ENCODE measurements at regions not wholly inside any gene's neighbourhood (a gene's known extent, or its start where the extent isn't known, plus 50 kb on each side); places are given as distances from the start of the nearest gene placed in this dataset.

DNA sequence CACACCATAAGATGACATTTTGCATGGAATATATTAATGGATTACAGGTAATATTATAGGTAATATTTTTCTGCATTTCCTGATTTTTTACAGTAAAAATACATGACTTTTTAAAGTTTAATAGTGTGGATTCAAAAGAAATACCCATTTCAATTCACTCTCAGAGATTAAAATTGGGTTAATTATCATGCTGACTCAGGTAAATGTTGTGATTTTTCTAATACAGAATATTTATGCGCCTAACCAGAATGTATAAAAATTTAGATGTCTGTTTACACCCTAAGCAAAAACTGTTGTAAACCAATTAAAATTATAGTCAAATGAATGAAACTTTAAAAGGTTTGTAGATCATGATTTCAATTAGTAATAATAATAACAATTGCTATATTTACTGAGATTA is 117.2 kb upstream of the FLRT2 start:
- DNase-seq = no peak

DNA sequence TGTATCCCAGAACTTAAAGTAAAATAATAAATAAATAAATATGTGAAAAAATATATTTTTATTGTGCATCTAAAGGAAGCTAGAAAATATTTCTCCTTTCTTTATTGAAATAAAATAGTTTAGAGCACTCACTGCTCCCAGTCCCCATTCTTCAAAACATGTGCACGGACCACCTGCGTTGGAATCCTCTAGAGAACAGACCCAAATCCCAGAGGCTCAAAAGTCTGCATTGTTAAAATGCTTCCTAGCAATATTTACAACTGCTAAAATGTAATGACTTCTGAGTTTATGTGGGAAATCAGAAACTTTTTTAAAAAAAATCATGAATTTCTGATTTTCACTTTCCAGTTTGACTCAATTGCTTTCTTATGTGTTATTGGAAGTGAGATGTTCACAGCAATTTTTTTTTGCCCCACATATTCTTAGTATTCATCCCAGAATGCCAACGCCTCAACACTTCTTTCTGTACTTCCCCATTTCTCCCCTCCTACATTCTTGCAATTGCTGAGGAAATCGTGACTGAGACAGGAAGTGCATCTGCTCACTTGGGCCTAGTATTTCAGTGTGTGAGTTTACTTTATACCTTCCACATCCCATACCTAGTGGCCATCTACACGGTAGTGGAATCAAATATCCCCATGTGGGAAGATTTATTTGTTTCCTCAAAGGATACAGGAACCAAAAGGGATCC is 116.0 kb upstream of the FLRT2 start:
- no peak for DNase-seq

DNA sequence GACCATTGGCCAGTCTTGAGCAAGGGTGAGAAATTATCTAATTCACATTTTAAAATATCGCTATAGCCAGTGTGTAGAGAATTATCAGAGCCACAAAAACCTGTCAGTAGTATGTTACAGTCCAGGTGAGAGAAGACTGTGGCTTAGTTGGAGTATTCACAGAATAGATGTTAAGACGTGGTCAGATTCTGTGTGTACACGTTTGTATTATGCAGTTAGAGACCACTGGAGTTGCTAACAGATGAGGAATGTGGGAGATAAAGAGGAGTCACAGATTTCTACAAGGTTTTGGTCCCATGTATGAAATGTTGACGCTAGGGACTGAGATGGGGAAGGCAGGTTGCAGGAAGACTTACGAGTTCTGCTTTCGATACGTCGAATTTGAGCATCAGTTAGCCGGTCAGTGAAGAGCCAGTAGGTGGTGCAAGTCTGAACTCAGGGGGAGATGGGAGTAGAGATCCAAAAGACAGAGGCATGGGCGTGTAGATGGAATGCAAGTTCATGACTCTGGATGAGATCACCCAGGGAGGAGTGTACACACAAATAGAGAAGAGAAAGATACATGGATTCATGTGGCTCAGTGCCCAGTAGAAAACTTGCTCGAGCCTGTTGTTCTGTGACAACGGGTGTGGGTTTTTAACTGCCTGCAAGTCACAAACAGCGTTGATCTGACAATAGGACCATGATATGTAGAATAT is 114.8 kb upstream of the FLRT2 start:
- no peak for DNase-seq

DNA sequence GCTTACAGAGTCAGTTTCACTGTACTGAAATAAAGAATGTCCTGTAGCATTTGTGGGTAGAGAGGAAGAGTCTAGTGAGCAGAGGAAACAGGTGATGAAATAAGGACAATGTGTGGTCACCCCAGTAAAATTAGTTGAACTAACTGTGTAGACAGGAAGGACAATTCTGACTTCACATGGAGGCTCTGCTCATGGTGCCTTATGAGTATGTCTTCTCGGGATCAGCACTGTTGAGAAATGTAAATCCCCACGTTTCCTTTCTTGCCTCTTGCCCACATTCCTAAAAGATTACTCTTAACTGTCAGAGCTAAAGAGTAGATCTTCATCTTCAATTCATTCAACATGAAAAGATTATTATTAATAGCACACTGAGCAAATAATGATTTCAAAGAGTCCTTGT is 113.2 kb upstream of the FLRT2 start:
- no peak for DNase-seq

DNA sequence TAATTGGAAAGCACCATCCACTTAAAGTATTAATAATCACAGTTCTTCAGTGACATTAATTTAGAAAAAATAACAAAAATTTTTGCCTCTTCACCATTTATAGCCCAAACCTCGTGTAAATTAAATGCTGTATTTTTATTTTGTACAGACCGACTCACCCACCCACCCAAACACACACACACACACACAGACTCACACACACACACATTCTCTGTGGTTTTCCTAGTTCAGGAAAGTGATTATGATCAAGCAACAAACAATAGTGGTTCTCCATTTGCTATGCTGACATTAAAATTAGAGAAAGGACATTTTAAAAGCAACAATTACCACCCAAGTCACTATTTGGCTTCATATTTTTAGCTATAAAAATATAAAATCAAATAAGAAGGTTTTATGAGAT is 112.5 kb upstream of the FLRT2 start:
- no peak for DNase-seq

DNA sequence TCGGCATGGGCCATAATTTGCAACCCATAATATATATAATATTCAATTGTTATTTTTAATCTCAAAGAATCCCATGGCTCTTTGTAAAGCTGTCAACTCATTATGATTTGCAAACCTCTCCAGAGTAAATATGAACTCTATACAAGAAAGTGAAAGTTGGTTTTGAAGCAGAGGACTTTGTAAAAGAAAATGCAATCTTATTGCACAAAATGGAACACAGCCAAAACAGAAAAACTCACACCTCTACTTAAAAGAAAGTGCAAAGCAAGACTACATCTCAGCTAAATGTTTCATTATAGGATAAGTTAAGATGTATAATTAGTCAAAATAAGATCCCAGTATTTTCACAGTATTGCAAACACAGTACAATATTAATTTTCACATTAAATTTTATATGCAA is 111.2 kb upstream of the FLRT2 start:
- DNase-seq = no peak

DNA sequence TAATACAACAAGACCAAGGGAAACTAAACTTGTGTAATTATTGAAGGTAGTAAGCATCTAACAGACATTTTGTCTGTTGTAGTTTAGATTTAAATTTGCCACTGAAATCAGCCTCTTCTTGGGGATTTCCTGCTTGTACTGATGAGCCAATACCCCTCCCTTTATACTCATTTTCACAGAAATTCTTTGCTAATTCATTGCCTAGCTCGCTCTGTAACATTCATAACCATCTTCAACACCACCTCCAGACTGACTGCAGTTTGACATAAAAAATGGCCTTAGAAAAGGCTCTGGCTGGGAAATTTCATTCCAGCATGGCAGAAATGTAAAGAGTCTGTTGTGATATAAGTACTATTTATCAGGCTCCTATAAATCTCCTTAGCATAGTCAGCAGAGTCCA is 109.7 kb upstream of the FLRT2 start:
- DNase-seq = no peak

DNA sequence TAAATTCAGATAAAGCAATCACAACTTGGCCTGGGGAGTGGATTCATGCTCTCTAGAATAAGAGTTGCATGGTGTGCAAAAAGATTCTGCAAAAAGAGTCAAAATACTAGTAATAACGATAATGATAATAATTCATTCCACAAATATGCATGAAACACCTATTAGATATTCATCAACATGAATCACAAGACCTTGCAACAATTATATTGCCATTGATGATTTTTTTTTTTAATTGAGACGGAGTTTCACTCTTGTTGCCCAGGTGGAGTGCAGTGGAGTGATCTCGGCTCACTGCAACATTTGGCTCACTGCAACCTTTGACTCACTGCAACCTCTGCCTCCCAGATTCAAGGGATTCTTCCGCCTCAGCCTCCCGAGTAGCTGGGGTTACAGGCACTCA is 109.2 kb upstream of the FLRT2 start:
- DNase-seq = no peak

DNA sequence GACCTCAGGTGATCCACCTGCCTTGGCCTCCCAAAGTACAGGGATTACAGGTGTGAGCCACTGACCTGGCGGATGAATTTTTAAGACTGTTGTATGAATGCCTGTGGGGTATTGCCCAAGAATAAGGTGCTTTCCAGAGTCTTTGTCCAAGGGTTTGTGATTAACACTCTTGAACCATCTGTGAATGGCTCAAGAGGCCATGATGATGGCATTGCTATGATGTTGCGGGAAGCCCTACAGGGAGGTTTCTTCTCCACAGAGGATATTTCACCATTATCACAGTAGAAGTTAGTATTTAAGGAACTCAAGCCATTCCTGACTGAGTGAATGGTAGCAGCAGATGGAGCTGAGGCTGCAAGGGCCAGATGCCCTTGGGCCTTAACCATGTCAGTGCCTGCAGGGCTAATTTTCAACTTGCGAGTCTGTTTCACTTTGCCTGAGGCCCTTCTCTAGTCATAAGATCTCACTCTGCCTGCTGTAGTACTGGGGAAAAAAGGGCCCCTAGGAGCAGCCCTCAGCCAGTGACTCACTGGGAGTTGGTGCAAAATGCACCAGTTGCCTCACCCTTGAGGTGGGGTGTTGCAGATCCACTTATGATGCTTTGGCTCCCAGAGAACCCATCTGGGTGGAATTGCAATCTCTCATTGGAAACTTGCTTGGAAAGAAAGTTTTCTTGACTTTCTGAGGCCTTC is 108.6 kb upstream of the FLRT2 start:
- DNase-seq = no peak

DNA sequence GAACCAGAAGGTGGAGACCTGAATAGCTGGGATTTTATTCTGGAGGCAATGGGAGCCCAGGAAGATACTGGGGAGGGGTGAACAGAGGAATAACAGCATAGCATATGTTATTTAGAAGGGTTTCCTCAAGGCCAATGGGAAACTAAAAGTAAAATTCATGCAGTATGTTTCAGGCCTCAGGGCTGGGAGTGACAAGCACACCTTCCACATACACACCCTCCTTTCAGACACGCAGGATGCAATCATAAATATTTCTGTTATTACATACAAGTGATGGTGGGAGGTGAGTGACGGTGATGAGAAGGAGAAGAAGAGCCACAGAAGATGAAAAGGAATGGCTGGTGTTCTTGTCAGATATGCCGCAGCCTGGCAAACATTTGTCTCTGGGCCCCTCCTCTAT is 106.1 kb upstream of the FLRT2 start:
- no peak for DNase-seq

DNA sequence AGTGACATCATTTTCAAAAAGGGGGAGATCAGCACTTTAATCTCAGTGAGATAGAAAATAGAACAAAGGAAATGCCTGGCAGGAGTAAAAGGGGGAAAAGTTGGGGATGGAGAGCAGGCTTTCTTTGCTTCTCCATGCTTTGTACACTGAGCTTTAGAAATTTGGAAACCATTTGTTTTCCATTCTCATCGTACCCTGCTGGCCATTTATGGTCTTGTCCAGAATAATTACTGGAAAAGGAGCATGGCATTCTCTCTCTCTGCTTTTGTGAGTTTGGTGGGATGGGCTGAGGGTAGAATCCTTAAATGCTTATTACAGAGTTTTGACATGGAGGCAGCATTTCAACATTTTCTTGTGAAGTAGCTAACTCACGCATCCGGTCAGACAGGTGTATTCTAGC is 104.4 kb upstream of the FLRT2 start:
- DNase-seq = no peak

DNA sequence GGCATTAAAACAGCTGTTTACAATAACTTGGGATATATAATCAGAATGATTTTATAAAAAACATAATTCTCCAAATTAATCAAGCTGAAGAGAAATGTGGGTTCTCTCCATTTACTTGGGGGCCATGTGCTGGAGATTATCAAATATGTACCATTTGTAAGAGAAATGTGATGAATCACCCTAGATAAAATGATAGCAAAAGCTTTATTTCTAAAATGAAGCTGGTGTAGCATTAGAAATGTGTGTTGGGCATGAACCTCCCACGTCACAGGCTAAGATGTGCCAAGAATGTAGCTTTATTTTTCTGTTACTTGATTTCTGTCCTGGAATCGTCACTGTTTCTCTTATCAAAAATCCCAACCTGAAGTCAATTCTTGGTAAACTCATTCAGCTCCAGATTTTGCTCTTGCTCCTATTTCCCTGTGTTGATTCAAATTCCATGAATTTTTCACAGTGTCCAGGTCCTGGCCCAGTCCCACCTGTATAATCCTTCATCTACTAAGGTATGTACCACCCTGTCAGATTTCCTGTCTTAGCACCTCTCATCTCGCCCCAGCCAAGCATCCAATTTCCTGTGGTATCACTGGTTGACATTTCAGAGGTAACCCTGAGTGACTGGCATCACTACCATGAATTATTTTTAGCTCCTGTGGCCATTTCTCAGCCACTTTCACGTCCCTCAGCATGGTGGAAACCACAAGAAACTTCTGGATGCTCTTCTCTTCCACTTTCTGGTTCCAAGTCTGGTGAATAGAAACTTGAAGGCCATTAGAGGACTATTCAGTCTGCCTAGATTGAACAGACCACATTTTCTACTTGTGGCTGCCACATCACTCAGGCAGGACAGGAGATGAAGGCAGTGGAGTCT is 103.6 kb upstream of the FLRT2 start:
- DNase-seq = no peak

DNA sequence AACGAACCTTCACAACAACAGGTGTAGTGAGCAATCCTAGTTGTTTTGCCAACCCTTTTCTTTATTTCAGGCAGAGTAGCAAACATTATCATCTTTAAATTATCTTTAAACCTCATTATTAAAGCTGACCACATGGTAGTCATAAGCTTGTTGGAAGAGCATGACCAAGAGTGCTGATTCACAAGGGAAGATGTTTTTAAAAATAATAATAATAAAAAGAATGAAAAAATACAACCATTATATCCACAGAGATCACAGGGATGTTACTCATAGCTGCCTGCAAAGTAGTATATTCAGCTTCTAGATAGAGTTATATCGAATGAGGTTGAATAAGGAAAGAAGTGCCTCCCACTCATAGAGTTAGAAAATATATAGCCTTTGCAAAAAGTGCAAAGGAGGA is 101.0 kb upstream of the FLRT2 start:
- no peak for DNase-seq

DNA sequence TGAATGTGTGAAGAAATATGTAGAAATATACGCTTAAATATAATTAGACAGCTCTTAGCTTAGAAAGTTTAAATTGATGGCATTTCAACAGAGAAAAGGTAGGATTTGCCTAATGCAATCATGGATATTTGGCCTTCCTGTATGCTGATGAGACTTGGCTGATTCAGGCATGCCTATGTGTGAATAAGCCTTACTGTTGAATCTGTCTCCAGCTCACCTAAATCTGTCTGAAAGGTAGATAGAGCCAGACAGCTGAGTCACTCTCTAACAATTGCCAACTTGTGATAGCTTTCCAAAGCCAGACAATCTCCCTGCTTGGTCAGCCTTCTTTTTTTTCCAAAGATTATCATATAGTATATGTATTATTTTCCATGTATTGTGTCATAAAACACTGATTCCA is 92.8 kb upstream of the FLRT2 start:
- no peak for DNase-seq

DNA sequence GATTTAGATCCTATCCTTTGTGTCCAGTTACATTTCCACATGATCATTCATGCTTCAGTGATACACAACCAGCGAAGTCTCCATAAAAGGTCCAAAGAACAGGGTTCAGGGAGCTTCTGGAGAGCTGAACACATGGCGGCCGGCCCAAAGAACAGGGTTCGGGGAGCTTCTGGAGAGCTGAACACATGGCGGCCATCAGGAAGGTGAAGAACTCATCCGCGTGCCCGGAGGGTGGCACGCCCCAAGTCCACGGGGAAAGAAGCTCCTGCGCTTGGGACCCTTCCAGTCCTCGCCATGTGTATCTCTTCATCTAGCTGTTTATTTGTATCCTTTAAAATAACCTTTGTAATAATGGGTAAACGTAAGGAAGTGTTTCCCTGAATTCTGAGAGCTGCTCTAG is 91.9 kb upstream of the FLRT2 start:
- no peak for DNase-seq

DNA sequence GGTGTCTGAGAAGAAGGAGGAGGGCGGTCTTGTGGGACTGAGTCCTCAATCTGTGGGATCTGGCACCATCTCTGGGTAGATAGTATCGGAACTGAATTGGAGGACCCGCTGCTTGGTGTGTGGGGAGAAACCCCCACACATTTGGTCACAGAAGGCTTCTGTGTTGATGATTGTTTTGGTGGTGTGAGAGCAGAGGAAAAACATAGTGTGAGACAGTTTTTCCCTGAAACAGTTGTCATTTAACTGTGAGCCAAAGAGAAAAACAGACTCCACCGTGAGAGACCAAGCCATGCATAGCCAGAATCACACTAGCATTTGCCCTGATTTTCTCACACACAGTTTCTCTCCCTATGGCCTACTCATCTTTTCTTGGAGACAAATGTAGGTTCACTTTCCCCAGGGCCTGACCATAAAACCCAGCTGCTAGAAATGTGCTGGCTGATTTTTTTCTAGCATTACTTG is 91.4 kb upstream of the FLRT2 start:
- DNase-seq = no peak

DNA sequence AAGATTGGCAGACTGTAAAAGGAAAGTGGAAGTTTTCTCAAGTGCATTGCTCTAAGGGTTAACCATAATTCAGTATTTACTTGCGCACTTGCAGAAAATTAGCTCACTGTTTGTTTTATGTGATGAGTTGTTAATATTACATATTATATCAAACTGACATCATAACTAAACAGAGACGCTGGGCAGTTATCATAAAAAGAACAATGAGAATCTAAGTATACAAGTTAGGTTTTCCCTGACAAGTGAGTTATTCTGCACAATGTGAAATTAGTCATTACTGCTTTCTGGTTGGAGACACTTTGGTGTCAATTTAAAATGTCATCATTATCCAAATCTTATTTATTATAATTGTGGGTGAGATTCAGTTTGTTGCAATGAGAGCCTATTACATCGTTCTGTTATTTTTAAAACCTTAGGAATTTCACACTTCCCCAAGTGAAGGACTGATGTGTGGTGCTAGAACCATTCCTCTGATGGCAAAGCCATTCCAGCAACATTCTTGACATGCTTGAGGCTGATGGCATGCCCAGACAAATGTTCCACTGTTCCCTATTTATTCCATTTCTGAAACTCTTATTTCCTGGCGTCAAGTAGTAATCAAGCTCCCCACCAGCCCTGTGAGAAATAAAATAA is 90.1 kb upstream of the FLRT2 start:
- no peak for DNase-seq

DNA sequence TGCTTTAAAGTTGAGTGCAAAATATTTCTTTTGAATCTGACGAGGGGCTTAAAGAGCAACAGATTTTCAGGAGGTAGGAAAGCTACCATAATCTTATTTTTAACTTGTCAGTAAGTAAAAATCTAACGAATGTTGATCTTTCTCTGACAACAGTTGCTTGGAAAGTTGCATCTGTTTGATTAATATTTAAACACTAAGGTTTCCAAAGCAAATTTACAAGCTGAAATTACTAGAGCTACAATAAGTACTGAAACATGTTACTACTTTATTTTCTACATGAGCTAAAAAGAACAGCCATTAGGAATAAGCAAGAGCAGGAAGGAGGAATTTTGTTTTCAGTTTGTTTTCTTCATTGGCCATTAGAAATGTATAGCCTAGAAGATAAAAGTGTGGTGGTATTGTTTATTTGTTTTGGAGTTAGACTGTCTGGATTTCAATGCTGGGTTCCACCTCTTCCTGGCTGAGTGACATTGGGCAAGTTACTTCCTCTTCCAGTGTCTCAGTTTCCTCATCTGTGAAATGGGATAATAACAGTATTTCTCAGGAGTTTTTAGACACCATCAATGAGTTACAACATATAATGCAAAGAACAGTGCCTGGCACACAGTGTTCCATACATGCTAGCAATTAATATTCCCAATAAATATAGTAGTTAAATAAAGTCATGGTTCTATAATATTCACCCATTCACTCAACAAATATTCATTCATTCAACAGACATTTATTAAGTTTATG is 87.9 kb upstream of the FLRT2 start:
- DNase-seq = no peak

DNA sequence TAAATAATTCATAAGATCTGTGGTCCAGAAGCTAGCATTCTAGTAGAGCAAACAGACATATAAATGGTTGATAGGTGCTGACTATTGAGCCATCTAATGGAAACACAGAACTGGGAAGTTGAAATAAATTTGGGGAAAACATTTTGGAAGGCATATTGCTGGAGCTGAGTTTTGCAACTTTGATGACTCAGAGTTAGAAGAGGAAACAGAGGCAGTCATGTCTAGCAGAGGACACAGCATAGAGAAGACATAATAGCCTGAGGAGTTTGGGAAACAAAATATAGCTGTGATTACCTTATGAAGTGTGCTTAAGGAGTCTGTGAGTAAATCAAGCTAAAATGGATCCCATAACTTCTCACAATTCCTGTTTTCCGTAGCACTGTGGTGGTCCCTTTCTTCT is 86.9 kb upstream of the FLRT2 start:
- DNase-seq = no peak

DNA sequence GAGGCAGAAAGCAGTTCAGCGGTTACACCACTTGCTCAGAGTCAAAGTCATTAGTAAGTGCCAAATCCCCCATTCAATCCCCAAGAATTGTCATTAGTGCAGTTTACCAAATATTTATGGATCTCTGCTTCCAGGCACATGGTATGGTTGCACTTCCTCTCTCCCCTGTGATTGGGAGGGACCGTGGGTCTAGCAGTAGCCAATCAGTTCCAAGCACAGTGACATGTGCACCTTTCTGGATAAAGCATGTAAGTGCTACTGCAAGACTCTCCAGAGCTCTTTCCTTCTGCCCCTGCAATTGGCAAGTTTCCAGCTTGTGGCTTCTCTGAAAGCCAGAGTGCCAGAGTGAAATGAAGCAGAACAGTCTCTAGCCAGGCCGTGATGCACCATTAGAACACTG is 85.3 kb upstream of the FLRT2 start:
- DNase-seq = no peak

DNA sequence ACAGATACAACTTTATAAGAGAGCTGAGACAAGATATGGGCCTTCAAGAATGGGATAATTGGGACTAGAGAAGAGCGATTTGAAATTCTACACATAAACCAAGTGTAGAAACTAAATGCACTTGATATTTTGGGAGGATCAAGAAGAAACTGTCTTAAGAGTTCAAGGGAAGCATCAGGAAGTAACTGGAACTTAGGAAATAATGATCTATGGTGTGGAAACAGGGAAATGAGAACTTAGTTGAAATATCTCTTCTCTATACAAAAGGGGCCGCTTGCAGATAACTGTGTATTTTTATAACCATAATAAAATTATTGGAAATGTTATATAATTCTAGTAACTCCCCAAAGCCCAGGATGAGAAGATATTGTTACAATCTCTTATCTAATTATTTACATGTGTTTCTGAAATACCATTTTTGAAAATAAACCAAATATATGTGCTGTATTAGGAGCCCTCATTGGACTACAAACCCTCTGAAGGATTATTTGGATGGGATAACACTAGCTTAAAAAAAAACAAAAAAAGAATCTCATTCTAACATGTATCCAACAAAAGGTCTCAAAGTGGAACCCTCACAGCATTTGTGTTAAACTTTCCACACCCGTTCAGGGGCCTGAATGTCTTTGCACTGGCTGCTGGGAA is 84.7 kb upstream of the FLRT2 start:
- no peak for DNase-seq

DNA sequence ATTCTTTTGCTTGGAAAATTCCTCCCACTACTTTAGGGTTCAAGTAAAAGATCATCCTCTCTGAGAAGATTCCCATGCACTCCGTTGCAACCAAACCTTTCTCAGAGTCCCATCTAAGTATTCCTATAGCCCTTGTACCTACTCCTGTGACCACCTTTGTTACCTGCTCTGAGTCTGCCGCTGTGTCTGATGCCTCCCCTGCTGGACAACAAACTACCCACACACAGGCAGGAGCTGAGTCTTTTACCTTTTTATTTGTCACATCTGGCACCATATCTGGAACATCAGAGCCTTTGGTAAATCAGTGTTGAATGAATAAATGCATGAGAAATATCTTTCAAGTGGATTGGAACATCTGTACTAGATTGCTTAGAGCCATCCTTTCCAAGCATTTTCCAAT is 82.1 kb upstream of the FLRT2 start:
- DNase-seq = no peak
